Tibial nerve (tissue), 4 donors: ENCODE measurements at regions not wholly inside any gene's neighbourhood (a gene's known extent, or its start where the extent isn't known, plus 50 kb on each side); places are given as distances from the start of the nearest gene placed in this dataset.

Experiments used
- DNase-seq, 2 donors: peaks; one replicate each; pipeline ENCODE4 v3.0.0-alpha.2; 2019; ENCODE audit warnings: low spot score in 2 of 2
- H3K27ac ChIP-seq, 4 donors: fragments of 200-600 bp; sonication (generic) in 3 of 4; one replicate each; pipeline ENCODE4 v1.5.1; 2017 to 2019; ENCODE audit warnings: mild to moderate bottlenecking in 1 of 4
- H3K27me3 ChIP-seq, 2 donors: fragments of 200-600 bp; sonication (generic) in 1 of 2; one replicate each; pipeline versions ENCODE4 v1.5.1 to v1.6.0; 2017 to 2019
- H3K36me3 ChIP-seq, 3 donors: fragments of 200-600 bp; sonication (generic); one replicate each; pipeline ENCODE4 v1.5.1; 2018 to 2019
- H3K4me1 ChIP-seq, 4 donors: fragments of 200-600 bp; sonication (generic) in 3 of 4; one replicate each; pipeline ENCODE4 v1.5.1; 2017 to 2019
- H3K4me3 ChIP-seq, 4 donors: fragments of 200-600 bp; sonication (generic) in 3 of 4; one replicate each; pipeline ENCODE4 v1.5.1; 2017 to 2019; ENCODE audit warnings: mild to moderate bottlenecking in 1 of 4, moderate library complexity in 1 of 4
- H3K9me3 ChIP-seq, 4 donors: fragments of 200-600 bp; sonication (generic) in 3 of 4; one replicate each; pipeline ENCODE4 v1.5.1; 2017 to 2019
- EP300 ChIP-seq, 2 donors: sonication (generic); formaldehyde crosslinking; IDR thresholded peaks; one replicate each; pipeline ENCODE4 v1.6.1; 2017; ENCODE audit warnings: antibody characterized with exemption in 2 of 2, mild to moderate bottlenecking in 1 of 2
- POLR2A ChIP-seq, 2 donors: fragments of 450-650 bp; IDR thresholded peaks; one replicate each; pipeline ENCODE4 v1.6.1; 2017; ENCODE audit warnings: antibody characterized with exemption in 2 of 2, mild to moderate bottlenecking in 2 of 2, moderate library complexity in 2 of 2
- WGBS, 2 donors: methylation state at CpG; one replicate each; pipeline ENCODE4 v1.1.5; 2018; 5-methylcytosine and 5-hydroxymethylcytosine counted together
- TF ChIP-seq, protein P1 (sequence below), 5 experiments: fragments of 200-600 bp in 3 of 5; fragments of 450-650 bp in 2 of 5; sonication (generic) in 3 of 5; IDR thresholded peaks; one replicate each; pipeline ENCODE4 v1.5.1; 2016 to 2019; ENCODE audit warnings: antibody characterized with exemption in 5 of 5, mild to moderate bottlenecking in 3 of 5, moderate library complexity in 2 of 5

DNA sequence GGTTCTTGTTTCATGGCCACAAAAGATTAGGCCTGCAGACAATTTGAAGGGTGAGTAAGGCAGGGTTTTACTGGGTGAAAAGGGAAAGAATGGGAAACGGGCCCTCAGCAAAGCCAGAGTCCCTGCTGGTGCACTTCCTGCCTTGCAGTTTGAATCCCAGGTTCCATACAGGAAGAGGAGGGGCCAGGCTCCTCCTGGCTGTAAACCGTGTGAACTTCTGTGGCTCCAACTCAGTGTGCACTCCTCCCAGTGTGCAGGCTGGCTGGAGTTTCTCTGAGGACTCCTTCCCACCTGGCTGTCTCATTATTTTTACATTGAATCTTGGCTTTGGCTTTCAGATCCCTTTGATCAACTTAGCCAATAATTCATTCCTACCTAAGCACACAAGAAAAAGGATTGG, 367.1 kb upstream of the KLF4 start:
- TF ChIP-seq EP300 (IDR thresholded peaks at IDR 0.05) (no peak), POLR2A (IDR thresholded peaks at IDR 0.05) (no peak)
- TF ChIP-seq, protein P1, sequence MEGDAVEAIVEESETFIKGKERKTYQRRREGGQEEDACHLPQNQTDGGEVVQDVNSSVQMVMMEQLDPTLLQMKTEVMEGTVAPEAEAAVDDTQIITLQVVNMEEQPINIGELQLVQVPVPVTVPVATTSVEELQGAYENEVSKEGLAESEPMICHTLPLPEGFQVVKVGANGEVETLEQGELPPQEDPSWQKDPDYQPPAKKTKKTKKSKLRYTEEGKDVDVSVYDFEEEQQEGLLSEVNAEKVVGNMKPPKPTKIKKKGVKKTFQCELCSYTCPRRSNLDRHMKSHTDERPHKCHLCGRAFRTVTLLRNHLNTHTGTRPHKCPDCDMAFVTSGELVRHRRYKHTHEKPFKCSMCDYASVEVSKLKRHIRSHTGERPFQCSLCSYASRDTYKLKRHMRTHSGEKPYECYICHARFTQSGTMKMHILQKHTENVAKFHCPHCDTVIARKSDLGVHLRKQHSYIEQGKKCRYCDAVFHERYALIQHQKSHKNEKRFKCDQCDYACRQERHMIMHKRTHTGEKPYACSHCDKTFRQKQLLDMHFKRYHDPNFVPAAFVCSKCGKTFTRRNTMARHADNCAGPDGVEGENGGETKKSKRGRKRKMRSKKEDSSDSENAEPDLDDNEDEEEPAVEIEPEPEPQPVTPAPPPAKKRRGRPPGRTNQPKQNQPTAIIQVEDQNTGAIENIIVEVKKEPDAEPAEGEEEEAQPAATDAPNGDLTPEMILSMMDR (IDR thresholded peaks at IDR 0.05) = no peak
- Histone ChIP-seq H3K27ac (no peak overlapping the region), H3K27me3 (no peaks in the 10 kb centered on the region), H3K9me3 (peaks cover 0 to 43% (median 0%) of the 10 kb centered on the region in 4 donors), H3K36me3 (no peaks in the 10 kb centered on the region), H3K4me3 (no peak overlapping the region), H3K4me1 (no peaks in the 10 kb centered on the region)
- 56 to 63% methylated on average over 2 of the region's 2 CpGs for WGBS, 2 donors
- DNase-seq = no peak

DNA sequence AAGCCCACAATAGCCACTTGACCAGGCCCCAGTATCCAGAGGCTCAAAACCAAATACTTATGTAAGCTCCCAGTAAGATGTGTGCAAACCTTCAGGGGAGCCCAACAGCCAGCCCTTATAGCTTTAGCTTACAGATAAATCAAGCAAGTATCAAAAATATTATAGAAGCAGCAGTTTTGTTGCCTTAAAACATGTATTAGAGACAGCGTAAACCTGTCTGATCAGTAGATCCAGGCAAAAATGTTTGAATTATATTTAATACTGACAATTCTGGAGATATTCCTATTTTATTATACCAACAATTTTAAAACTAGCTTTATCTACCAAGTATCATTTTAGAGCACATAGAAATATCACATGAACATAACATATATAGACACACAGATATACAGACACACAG, 365.6 kb upstream of the KLF4 start:
- DNase-seq = no peak
- H3K27me3 ChIP-seq = no peaks in the 10 kb centered on the region
- H3K36me3 ChIP-seq = no peaks in the 10 kb centered on the region
- no peak overlapping the region for H3K4me3 ChIP-seq
- H3K27ac ChIP-seq = no peak overlapping the region
- WGBS, 2 donors = 94 to 100% methylated on average over 1 of the region's 1 CpG
- H3K4me1 ChIP-seq = peaks cover 0 to under 1% (median 0%) of the 10 kb centered on the region in 4 donors
- TF ChIP-seq EP300 (IDR thresholded peaks at IDR 0.05) (no peak), POLR2A (IDR thresholded peaks at IDR 0.05) (no peak)
- TF ChIP-seq, protein P1 (IDR thresholded peaks at IDR 0.05) = no peak
- peaks cover 0 to 43% (median 0%) of the 10 kb centered on the region in 4 donors for H3K9me3 ChIP-seq

GRCh38 chr9:107853461-107853860, 363.9 kb upstream of the KLF4 start:
- Histone ChIP-seq H3K9me3 (peaks cover 0 to 37% (median 0%) of the 10 kb centered on the region in 4 donors), H3K27ac (no peak overlapping the region), H3K36me3 (no peaks in the 10 kb centered on the region), H3K27me3 (no peaks in the 10 kb centered on the region), H3K4me3 (no peak overlapping the region), H3K4me1 (peaks cover 0 to 17% (median 0%) of the 10 kb centered on the region in 4 donors)
- DNase-seq = no peak
- TF ChIP-seq EP300 (IDR thresholded peaks at IDR 0.05) (no peak), POLR2A (IDR thresholded peaks at IDR 0.05) (no peak)
- TF ChIP-seq, protein P1 (IDR thresholded peaks at IDR 0.05) = no peak
- 70 to 84% methylated on average over 6 of the region's 6 CpGs for whole genome bisulfite sequencing, 2 donors

GRCh38 chr9:107852891-107853290, 363.3 kb upstream of the KLF4 start:
- no peak for DNase-seq
- Histone ChIP-seq H3K4me1 (peaks cover 0 to 22% (median 2%) of the 10 kb centered on the region in 4 donors), H3K9me3 (peaks cover 0 to 35% (median 0%) of the 10 kb centered on the region in 4 donors), H3K27me3 (no peaks in the 10 kb centered on the region), H3K27ac (no peak overlapping the region), H3K36me3 (no peaks in the 10 kb centered on the region), H3K4me3 (no peak overlapping the region)
- TF ChIP-seq, protein P1 (IDR thresholded peaks at IDR 0.05) = no peak
- TF ChIP-seq POLR2A (IDR thresholded peaks at IDR 0.05) = no peak
- TF ChIP-seq EP300 (IDR thresholded peaks at IDR 0.05) = no peak

- H3K27ac ChIP-seq = no peak overlapping the region
- 88 to 91% methylated on average over 6 of the region's 6 CpGs for WGBS, 2 donors
- H3K4me1 ChIP-seq = peaks cover 0 to 29% (median 5%) of the 10 kb centered on the region in 4 donors
- no peaks in the 10 kb centered on the region for H3K27me3 ChIP-seq
- no peaks in the 10 kb centered on the region for H3K36me3 ChIP-seq
- no peak for DNase-seq
- TF ChIP-seq, protein P1 (IDR thresholded peaks at IDR 0.05) = no peak
- TF ChIP-seq POLR2A (IDR thresholded peaks at IDR 0.05) = no peak
- no peak for TF ChIP-seq EP300 (IDR thresholded peaks at IDR 0.05)
- peaks cover 0 to 21% (median 0%) of the 10 kb centered on the region in 4 donors for H3K9me3 ChIP-seq
- H3K4me3 ChIP-seq = no peak overlapping the region
These were observed 361.1 kb upstream of the KLF4 start for GRCh38 chr9:107850653-107851052.
